GM11168 (cell line): ENCODE measurements at regions not wholly inside any gene's neighbourhood (a gene's known extent, or its start where the extent isn't known, plus 50 kb on each side); places are given as distances from the start of the nearest gene placed in this dataset.
"Not testable (repeated sequence)": the region's sequence is repeated elsewhere in the genome, so short reads cannot be mapped to it uniquely, and the experiment has no call there.

ENCODE experiments used
- in situ Hi-C: fragments of 300-500 bp; cut with MboI; formaldehyde crosslinking; loops from one replicate; pipeline ENCODE4 v1.12.0; 2022; ENCODE audit warnings: low sequenced_read_pairs; ENCODE audit not compliant: unreplicated experiment

DNA sequence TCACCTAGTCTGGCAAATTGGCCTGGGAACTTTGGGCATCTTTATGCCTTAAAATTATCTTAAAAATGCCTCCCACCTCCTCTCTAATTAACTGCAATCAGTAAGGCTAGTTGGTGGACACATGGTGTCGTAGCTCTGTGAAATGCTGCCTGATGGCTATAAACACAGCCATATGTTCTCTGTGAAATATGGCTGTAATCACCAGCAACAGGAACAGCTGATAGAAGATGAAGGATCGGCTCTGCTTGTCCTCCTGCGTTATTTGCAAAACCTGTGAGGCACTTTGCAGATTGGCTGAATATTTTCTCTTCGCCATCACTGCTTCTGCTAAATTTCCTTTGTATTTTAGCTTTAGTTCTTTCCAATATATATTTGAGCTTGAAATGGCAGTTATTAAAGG lies 419.6 kb downstream of the RWDD3 start:
- in situ Hi-C loops = no loop called here

DNA sequence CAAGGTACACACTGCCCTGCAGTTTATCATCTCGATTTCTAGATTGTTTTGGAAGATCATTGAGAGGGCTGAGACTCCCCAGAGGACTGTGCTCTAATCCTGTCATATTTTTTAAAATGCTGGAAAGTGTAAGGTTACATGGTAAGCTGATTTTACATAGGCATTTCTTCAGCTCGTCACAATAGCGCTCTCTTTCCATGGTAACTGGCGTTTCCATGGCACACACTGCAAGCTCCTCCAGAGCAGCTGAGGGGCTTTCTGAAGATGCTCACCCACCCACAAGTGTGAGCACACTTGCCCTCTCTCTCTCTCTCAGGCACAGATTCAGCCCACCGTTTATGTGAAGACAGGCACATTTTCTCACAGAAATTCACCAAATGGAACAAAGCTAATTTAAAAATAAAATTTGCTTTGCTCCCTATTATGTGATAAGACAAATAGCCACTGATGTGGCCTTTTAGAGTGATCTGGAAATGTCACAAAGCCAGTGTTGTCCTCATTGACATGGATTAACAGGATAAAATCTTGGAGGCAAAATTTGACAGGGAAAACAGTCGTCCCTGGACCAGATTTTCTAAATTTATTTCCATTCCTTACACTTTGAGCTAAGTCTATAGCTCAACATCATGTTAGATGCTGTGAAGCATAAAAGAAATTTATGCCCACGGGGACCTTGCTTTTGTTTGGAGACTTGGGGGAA lies 421.5 kb downstream of the RWDD3 start:
- in situ Hi-C loops = no loop called here

DNA sequence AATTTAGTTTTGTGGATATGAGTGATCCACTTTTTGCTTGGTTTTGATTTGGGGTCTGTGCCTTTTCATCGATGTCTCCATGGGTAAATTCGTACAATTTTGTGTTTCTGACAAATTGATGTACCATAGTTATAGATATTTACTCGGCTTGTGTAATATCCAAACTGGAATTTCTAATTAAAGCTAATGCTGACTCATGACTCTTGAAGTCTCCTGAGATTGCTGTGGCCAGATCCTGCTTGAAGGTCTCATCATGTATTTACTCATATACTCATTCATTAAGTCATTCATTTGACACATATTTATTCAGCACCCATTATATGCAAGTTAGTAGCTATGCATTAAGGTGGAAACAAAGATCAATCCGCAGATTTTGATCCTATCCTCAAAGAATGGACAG lies 423.2 kb downstream of the RWDD3 start:
- in situ Hi-C loops = no loop called here

DNA sequence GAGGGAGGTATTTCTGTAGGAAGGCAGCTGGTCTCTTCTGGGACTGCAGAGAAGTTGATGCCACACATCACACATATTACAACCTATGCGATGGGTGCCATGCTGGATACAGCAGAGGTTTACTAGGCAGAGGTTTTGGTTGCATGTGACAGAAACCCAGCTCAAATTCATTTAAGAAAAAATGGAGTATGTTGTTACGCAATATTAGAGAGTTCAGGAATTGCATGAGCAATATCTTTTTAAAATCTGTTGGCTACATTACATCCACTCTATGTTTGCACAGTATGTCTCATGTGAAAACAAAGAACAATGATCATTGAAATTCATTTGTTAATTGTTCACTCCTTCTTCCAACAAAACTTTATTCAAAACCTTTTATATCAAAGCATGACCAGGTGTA lies 425.2 kb downstream of the RWDD3 start:
- in situ Hi-C loops = no loop called here

DNA sequence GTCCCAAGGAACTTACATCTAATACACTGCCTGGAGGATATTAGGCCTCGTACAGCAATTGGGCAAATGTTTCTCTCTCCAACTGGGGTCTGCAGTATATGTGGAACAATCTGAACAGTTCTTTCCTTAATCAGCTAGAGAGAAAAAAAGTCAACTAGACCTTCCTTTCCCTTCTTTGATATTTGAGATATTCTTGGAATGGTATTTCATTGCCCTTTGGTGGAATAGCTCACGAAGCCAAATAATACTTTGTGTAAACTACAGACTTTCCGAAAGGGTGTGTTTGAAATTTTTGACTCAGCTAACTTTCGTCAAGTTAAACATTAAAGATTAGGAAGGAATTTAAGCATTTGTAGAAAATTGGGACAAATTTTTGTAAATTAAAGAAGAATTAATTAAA lies 425.6 kb downstream of the RWDD3 start:
- in situ Hi-C loops = no loop called here

DNA sequence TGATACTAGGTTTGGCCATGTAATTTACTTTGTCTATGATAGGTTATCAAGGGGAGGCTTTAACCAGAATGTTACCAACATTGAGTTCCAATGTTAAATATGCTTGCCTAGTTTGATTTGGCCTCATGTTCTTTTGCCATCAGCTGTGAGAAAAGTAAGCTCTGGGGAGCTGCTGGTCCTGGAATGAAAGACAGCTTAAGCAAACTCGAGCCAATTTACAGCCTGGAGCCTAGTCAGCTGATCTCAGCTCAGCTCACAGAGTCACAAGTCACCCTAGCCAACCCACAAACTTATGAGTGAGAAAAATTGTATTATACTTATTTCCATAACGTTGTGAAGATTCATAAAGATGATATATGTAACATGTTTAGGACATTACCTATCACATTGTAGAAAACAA lies 426.7 kb downstream of the RWDD3 start:
- in situ Hi-C loops = no loop called here

DNA sequence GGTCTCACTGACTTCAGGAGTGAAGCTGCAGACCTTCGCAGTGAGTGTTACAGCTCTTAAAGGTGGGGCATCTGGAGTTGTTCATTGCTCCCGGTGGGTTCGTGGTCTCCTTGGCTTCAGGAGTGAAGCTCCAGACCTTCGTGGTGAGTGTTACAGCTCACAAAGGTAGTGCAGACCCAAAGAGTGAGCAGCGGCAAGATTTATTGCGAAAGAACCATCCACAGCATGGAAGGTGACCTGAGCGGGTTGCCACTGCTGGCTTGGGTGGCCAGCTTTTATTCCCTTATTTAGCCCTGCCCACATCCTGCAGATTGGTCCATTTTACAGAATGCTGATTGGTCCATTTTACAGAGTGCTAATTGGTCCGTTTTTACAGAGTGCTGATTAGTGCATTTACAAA lies 429.5 kb downstream of the RWDD3 start:
- in situ Hi-C loops = not testable (repeated sequence)

DNA sequence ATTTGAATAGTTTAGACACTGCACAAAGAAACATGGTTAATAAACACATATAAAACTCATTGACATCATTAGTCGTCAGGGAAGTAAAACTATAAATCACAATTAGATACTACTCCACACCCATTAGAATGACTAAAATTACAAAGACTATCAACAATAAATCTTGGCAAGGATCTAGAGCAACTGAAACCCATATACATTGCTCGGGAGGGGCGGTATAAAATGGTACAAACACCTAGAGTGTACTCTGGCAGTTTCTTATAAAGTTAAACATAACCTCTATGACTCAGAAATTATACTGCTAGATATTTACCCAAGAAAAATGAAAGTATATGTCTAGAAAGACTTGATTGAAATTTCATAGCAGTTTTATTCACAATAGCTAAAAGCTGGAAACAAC lies 434.2 kb downstream of the RWDD3 start:
- in situ Hi-C loops = no loop called here

DNA sequence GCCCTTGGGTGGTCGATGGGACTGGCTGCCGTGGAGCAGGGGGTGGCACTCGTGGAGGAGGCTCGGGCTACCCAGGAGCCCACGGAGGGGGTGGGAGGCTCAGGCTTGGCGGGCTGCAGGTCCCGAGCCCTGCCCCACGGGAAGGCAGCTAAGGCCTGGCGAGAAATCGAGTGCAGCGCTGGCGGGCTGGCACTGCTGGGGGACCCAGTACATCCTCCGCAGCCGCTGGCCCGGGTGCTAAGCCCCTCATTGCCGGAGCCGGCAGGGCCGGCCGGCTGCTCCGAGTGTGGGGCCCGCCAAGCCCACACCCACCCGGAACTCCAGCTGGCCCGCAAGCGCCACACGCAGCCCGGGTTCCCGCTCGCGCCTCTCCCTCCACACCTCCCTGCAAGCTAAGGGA lies 435.6 kb downstream of the RWDD3 start:
- in situ Hi-C loops = not testable (repeated sequence)

DNA sequence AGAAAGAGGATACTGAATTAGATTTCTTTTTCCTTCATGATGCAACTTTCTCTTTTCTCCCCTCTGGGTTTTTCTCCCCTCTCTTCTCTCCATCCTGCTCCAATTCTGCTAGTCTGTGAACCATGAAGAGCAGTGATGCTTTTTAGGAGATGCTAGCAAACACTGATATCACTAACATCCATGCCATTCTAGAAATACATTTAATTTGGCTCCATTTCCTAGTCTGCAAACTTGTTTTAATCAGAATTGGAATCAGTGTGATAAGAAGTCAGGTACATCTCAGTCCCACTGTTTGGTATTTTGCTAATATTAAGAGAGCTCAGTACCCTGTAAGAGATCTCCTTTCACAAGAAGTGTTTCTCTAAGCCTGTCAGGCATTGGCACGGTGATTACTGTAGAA lies 437.1 kb downstream of the RWDD3 start:
- in situ Hi-C loops = no loop called here

DNA sequence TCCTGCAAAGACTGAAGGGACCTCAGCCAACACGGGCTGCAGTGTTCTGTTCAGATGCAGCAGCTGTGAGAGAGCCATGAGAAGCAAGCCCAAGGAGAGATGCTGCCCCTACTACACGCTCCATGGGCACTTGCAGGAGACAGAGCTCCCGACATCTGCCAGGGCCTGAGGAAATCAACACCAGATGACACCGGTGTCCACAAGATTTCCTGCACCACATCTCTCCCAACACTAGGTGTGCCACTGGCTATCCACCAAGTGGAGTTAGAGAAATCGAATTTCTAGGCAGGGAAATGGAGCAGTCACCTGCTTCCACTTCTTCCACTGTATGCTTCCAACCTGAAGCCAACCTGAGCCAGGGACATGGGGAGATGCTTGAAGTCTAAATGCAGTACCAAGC lies 445.3 kb downstream of the RWDD3 start:
- in situ Hi-C loops = no loop called here

DNA sequence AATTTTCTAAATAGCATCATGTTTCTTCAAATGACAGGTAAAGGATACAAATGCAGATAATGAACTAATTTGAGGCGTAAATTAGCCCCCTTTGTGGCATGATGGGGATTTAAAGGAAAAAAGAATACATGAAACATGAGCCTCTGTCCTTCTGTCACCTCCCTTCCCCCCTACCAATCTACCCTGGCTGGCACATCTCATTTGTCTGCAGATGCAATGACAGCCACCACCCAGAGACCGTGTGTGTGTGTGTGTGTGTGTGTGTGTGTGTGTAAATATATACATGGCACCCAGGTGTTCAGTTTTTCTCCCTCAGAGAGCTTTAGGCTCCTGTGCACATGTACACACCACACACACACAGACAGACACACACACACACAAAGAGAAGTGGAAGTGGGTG lies 451.1 kb downstream of the RWDD3 start:
- in situ Hi-C loops = no loop called here

DNA sequence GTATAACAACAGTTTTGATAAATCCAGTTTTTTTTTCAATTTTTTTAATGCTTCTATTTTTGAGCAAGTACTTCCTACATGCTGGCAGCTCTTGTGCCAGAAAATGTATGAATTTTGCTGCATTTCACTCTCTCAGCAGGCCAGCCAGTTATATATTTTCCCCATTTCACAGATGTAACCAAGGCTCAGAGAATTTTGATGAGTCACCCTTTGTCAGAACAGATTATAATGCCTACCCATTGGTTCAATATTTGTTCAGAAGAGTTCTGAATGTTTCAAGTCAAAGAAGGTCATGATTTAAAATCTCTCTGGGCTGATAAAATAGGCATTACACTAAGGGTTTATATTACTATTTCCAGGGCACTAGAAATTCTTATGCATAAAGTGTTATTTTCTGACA lies 452.2 kb downstream of the RWDD3 start:
- in situ Hi-C loops = no loop called here

DNA sequence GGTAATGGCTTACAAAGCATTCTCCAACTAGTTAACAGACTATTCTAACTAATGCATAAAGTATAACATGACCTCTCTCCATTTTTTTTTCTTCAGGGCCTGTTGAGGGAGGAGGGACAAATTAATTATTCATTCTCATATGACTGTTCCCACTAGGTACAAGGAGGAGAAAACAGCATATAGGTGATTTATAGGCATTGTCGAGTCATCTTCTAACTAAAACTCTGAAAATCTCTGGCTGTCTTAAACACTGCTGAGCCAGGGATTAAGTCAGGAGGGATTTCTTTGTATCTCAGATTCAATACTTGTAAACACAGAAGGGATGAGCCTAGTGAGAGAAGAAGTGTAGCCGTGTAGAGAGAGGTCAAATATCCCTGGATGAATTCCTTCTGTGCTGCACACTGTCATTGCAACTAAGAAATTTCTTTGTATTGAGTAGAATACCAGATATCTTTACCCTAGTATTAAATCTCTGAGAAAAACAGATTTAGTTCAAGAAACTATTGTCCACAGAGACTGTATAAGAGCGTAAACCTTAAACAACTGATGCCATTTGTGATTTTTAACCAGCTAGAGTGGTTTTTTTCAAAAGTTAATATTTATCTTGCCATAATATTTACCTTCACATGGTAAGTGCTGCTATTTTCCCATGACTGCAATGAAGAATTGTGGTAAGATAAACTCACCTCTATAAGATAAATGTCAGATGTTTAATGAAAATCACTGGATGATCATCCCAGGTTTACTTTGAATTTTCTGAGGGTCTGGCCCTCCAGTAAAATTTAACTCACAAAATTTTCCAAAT lies 465.3 kb downstream of the RWDD3 start:
- in situ Hi-C loops = no loop called here

DNA sequence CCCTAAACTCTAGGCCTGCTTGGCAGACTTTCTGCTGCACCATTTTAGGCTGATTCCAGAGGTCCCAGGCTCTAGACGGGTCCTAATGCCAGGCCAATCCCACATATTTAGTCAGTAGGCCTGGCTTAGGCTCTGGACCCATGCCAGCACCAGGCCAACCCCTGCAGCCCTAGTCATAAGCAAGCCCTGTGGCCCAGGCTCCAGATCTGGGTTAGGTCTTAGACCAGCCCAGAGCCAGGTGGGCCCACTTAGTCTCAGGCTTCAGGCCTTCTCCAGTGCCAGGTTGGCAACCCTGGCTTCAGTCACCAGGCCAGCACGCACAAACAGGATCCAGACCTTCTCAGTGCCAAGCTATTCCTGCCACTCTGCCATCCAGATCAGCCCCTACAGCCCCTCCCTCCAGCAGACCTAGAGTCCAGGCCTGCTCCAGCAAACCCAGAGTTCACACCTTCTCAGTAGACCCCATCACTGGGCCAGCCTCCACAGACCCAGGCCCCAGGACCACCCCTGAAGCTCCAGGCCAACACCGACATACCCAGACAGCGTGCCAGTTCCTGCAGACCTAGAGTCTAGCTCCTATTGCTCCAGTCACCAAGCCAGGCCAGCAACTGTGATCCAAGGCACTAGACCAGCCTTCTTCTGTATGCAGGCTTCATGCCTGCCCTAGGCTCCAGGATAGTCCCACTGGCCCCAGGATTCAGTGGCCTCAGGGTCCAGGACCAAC lies 467.6 kb downstream of the RWDD3 start:
- in situ Hi-C loops = no loop called here

DNA sequence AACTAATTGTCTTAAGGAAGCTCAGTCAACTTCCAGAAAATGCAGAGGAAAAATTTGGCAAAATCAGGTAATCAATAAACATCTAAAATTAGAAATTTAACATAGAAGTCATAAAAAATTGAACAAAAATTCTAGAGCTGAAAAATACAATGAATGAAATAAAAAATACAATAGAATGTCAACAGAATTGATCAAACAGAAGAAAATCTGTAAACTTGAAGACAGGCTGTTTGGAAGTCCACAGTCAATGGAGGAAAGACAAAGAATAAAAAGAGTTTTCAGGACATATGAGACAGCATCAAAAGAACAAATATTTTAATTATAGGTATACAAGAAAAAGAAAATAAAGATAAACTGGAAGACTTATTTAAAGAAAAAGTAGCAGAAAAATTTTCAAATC lies 469.0 kb downstream of the RWDD3 start:
- in situ Hi-C loops = no loop called here

DNA sequence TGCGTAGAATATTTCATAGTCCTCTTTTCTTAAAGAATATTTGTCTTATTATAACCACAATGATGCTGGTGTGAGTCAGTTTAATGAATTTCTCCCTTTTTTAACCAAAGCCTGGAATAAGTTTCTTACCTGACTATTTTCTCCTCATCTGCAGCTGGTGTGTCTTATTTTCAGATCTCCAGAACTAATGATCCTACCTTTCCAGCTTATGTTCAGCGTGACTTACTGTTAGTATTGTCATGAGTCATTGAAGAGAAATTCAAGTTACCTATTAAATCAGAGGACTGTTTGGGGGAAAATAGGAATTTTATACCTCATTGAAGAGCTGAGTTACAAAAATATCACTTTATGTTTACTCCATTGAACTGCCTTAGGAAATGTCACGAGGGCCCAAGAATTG lies 482.1 kb downstream of the RWDD3 start:
- in situ Hi-C loops = no loop called here

DNA sequence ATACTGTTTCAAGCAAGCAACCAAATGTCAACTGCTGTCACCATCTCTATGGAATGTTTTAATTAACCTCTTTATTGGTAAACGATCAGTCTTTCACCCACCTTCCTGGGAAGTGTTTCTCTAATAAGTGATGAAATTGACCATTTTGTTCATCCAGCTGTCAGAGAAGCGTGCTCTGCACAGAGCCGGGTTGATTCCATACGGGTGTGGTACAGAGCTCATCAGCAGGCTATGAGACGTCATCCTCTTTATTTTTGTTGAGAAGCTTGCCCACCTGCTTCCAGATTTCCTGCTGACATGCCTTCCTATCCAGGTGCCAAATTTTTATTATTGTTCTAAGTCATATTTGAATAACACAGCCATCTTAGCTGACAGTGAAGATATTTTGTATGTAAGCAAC lies 482.5 kb downstream of the RWDD3 start:
- in situ Hi-C loops = no loop called here

DNA sequence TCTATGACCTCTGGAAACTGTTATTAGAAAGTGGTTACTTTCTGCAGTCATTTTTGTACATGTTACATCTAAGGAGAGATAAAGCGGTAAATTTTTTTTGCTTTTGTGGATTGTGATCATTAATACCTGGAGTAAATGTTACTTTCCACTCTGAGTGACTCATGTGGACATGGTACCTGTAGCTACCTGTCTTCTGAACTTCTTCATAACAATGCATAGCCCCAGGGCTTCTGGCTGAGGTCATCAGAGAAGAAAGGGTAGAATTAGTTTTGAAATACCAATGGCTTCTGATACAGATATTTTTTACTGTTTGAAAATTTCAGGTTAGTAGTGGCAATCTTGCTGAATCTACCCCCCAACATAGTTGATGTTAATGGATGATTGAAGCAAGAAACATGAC lies 489.3 kb downstream of the RWDD3 start:
- in situ Hi-C loops = no loop called here

DNA sequence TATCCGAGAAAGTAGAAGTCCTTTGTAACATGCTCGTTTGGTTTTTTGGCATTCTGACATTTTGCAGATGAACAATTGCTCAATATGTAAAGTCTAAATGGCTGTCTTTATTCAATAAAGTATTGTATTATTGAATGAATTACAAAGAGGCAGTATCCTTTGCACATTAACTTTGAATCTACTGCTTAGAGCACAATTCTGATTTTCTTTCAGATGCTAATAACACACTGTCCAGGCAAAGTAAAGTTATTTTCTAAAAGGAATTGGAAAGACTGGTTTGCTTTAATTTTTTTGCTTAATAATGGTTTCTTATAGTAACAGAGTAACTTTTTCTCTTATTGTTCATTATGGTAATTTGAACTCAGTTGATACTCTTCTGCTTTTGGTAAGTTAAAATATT lies 494.8 kb downstream of the RWDD3 start:
- in situ Hi-C loops = no loop called here

DNA sequence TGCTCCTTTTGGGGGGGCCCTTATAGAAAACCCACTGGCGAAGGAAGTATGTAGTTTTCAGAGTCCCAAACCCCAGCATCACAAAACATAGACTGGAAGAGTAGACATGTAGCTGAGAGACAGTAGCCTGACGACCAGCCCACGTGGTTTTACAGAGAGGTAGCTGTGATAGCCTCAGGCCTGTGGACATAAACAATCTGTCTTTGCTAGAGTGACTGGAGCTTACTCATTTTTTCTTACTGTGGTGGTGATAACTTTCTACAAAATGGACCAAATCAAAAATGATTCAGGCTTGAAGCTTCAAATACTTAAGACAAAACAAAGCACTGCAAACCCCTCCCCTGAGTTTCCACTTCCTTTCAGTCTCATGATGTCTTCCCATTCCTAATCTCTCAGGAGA lies 497.0 kb downstream of the RWDD3 start:
- in situ Hi-C loops = no loop called here
